Liver (tissue), 3 donors: ENCODE measurements at regions not wholly inside any gene's neighbourhood (a gene's known extent, or its start where the extent isn't known, plus 50 kb on each side); places are given as distances from the start of the nearest gene placed in this dataset.

Source experiments
- EGR1 ChIP-seq, 2 donors: IDR thresholded peaks; 2 replicates each; pipeline ENCODE4 v1.6.1; 2016 to 2018; ENCODE audit warnings: antibody characterized with exemption in 2 of 2, low read depth in 2 of 2
- FOXA1 ChIP-seq: IDR thresholded peaks from 2 replicates; pipeline ENCODE4 v1.6.1; 2016; ENCODE audit warnings: antibody characterized with exemption
- JUND ChIP-seq, 2 donors: IDR thresholded peaks; 2 replicates each; pipeline ENCODE4 v1.6.1; 2016; ENCODE audit warnings: antibody characterized with exemption in 2 of 2
- MAX ChIP-seq: IDR thresholded peaks from 2 replicates; pipeline ENCODE4 v1.6.1; 2016; ENCODE audit warnings: antibody characterized with exemption
- RAD21 ChIP-seq, 2 donors: IDR thresholded peaks; 2 replicates each; pipeline ENCODE4 v1.6.1; 2016; ENCODE audit warnings: antibody characterized with exemption in 2 of 2, mild to moderate bottlenecking in 2 of 2
- SP1 ChIP-seq: IDR thresholded peaks from 2 replicates; pipeline ENCODE4 v1.6.1; 2018; ENCODE audit warnings: antibody characterized with exemption, mild to moderate bottlenecking
- TF ChIP-seq, protein P1 (sequence below): IDR thresholded peaks from 2 replicates; pipeline ENCODE4 v1.6.1; 2016; ENCODE audit warnings: antibody characterized with exemption
- TF ChIP-seq, protein P2 (sequence below): fragments of 150-350 bp; IDR thresholded peaks from 2 replicates; pipeline ENCODE4 v1.5.1; 2017; ENCODE audit warnings: improper control_type of control experiment, low read depth, low read length; ENCODE audit not compliant: missing input control
- donor health status: healthy.
- donor health status: healthy.

GRCh38 chr3:30539206-30539605, 67.2 kb upstream of the TGFBR2 start:
- TF ChIP-seq EGR1 (IDR thresholded peaks at IDR 0.05; ENCODE audit: low read depth in 2 of 2) (no peak), JUND (IDR thresholded peaks at IDR 0.05) (no peak), FOXA1 (no peak), RAD21 (IDR thresholded peaks at IDR 0.05) (no peak), MAX (no peak), SP1 (no peak)
- TF ChIP-seq, protein P1, sequence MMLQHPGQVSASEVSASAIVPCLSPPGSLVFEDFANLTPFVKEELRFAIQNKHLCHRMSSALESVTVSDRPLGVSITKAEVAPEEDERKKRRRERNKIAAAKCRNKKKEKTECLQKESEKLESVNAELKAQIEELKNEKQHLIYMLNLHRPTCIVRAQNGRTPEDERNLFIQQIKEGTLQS: no peak
- TF ChIP-seq, protein P2, sequence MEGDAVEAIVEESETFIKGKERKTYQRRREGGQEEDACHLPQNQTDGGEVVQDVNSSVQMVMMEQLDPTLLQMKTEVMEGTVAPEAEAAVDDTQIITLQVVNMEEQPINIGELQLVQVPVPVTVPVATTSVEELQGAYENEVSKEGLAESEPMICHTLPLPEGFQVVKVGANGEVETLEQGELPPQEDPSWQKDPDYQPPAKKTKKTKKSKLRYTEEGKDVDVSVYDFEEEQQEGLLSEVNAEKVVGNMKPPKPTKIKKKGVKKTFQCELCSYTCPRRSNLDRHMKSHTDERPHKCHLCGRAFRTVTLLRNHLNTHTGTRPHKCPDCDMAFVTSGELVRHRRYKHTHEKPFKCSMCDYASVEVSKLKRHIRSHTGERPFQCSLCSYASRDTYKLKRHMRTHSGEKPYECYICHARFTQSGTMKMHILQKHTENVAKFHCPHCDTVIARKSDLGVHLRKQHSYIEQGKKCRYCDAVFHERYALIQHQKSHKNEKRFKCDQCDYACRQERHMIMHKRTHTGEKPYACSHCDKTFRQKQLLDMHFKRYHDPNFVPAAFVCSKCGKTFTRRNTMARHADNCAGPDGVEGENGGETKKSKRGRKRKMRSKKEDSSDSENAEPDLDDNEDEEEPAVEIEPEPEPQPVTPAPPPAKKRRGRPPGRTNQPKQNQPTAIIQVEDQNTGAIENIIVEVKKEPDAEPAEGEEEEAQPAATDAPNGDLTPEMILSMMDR: no peak
